Right lobe of liver (tissue), 6 donors: ENCODE measurements at regions not wholly inside any gene's neighbourhood (a gene's known extent, or its start where the extent isn't known, plus 50 kb on each side); places are given as distances from the start of the nearest gene placed in this dataset.

Experiments
- ATAC-seq, 4 donors: fragments of 200-7000 bp; cut with Tn5 transposase; one replicate each; pipeline ENCODE4 v1.9.1; 2020; ENCODE audit warnings: mild to moderate bottlenecking in 4 of 4, moderate library complexity in 4 of 4
- DNase-seq, 3 donors: peaks; one replicate each; pipeline ENCODE4 v3.0.0-alpha.2; 2020
- H3K27ac ChIP-seq, 3 donors: fragments of 200-600 bp; one replicate each; pipeline ENCODE4 v1.8.0; 2022
- H3K27me3 ChIP-seq, 2 donors: fragments of 200-600 bp; one replicate each; pipeline ENCODE4 v1.8.0; 2022
- H3K36me3 ChIP-seq, 4 donors: fragments of 200-600 bp; sonication (generic) in 1 of 4; one replicate each; pipeline versions ENCODE4 v1.5.1 to v1.8.0; 2017 to 2022; ENCODE audit warnings: control low read depth in 1 of 4
- H3K4me1 ChIP-seq, 4 donors: fragments of 200-600 bp; sonication (generic) in 1 of 4; one replicate each; pipeline versions ENCODE4 v1.5.1 to v1.8.0; 2017 to 2022; ENCODE audit warnings: control low read depth in 1 of 4
- H3K4me3 ChIP-seq, 3 donors: fragments of 200-600 bp; one replicate each; pipeline ENCODE4 v1.8.0; 2022
- H3K9me3 ChIP-seq, 4 donors: fragments of 200-600 bp; sonication (generic) in 1 of 4; one replicate each; pipeline versions ENCODE4 v1.5.1 to v1.8.0; 2017 to 2022; ENCODE audit warnings: control low read depth in 1 of 4
- POLR2A ChIP-seq: fragments of 450-650 bp; IDR thresholded peaks from one replicate; pipeline ENCODE4 v1.6.1; 2017; ENCODE audit warnings: antibody characterized with exemption, mild to moderate bottlenecking
- WGBS: methylation state at CpG from one replicate; pipeline ENCODE4 v1.1.6; 2018; ENCODE audit warnings: low coverage, low lambda C conversion rate; ENCODE audit not compliant: insufficient coverage; ENCODE audit errors: missing lambda C conversion rate; 5-methylcytosine and 5-hydroxymethylcytosine counted together
- intact Hi-C, 2 donors: fragments of 100-400 bp; cut with DNase I; formaldehyde crosslinking; loops; one replicate each; pipeline versions ENCODE4 v1.11.2 to v1.14.1; 2022
- TF ChIP-seq, protein P1 (sequence below), 4 donors: fragments of 200-600 bp in 3 of 4; fragments of 450-650 bp in 1 of 4; IDR thresholded peaks; one replicate each; pipeline versions ENCODE4 v1.5.1 to v1.8.0; 2016 to 2022; ENCODE audit warnings: antibody characterized with exemption in 4 of 4, mild to moderate bottlenecking in 2 of 4
- donor health status: DM: no; HTN: yes; CAD: no.
- donor health status: DM: no; HTN: no; CAD: no.
- donor health status: DM: no; HTN: no; CAD: no.
- donor health status: DM: no; HTN: yes; CAD: no.
- donor health status: DM: no; HTN: yes; CAD: no.

DNA sequence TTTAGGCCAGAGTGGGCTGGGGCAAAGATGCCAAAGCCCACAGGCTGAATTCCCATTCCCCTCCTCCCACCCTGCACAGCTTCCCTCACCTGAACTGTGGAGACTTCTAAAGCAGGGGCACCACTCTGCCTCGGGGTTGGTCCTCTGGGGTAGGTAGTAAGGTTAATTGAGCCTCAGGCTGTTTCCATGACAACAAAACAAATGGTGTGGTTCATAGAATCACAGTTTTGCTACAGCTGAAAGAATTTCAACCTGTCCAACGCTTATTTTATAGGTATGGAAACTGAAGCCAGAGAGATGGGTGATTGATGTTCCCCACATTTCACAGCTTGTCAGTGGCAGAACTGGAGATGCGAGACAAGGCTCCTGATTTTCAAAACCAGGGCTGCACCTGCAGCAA, 109.5 kb downstream of the SNX19 start:
- ATAC-seq (no peak), DNase-seq (no peak)
- TF ChIP-seq POLR2A, result no peak
- TF ChIP-seq, protein P1, sequence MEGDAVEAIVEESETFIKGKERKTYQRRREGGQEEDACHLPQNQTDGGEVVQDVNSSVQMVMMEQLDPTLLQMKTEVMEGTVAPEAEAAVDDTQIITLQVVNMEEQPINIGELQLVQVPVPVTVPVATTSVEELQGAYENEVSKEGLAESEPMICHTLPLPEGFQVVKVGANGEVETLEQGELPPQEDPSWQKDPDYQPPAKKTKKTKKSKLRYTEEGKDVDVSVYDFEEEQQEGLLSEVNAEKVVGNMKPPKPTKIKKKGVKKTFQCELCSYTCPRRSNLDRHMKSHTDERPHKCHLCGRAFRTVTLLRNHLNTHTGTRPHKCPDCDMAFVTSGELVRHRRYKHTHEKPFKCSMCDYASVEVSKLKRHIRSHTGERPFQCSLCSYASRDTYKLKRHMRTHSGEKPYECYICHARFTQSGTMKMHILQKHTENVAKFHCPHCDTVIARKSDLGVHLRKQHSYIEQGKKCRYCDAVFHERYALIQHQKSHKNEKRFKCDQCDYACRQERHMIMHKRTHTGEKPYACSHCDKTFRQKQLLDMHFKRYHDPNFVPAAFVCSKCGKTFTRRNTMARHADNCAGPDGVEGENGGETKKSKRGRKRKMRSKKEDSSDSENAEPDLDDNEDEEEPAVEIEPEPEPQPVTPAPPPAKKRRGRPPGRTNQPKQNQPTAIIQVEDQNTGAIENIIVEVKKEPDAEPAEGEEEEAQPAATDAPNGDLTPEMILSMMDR (IDR thresholded peaks at IDR 0.05), result no peak
- Histone ChIP-seq H3K27me3 (no peaks in the 10 kb centered on the region), H3K9me3 (no peaks in the 10 kb centered on the region), H3K4me3 (no peak overlapping the region), H3K36me3 (no peaks in the 10 kb centered on the region), H3K4me1 (no peaks in the 10 kb centered on the region), H3K27ac (no peak overlapping the region)
- 30% methylated on average over 1 of the region's 3 CpGs for WGBS
- intact Hi-C loops, result no loop called here

DNA sequence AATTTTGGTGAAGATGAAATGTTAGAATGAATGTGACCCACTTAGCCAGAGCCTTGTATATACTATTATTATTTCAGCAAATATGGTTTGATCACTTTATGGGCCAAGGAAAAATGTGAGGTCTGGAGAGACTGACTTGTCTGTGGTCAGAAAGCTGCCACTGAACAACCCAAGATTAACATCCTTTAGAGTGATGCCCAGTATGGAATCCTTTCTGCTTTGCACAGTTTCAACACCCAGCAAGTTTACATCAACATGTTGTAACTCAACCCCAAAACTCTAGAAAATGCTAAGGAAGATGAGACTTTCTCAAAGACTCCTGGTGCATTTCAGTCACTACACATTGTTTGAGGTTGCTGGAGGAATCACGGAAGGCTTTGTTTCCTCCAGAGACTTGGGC, 107.7 kb downstream of the SNX19 start:
- ATAC-seq (no peak), DNase-seq (no peak)
- no peak for TF ChIP-seq POLR2A
- TF ChIP-seq, protein P1 (IDR thresholded peaks at IDR 0.05), result no peak
- Histone ChIP-seq H3K9me3 (no peaks in the 10 kb centered on the region), H3K4me1 (no peaks in the 10 kb centered on the region), H3K4me3 (no peak overlapping the region), H3K27ac (no peak overlapping the region), H3K36me3 (no peaks in the 10 kb centered on the region), H3K27me3 (no peaks in the 10 kb centered on the region)
- 75% methylated on average over 1 of the region's 1 CpG for WGBS
- intact Hi-C loops, result no loop called here

DNA sequence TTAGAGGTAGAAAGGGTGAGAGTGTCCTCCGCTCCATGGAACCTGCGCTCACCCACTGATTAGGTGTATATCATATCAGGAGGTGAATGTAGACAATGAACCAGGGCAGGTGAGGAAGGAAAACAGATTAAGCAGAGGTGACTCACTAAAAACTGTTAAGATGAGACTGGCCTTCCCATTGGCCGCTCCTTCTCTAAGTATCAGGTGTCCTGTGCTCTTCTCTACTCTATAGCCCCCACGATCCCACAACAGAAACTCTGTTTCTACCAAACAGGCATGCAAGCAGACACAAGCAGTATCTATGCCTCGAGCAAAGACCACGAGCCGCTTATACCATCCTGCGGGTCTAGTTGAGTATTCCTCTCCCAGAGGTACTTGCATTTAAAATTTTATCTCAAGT, 103.1 kb downstream of the SNX19 start:
- no peak overlapping the region for H3K27ac ChIP-seq
- H3K4me3 ChIP-seq, result no peak overlapping the region
- TF ChIP-seq POLR2A, result no peak
- TF ChIP-seq, protein P1 (IDR thresholded peaks at IDR 0.05), result no peak
- no peaks in the 10 kb centered on the region for H3K4me1 ChIP-seq
- DNase-seq (no peak), ATAC-seq (no peak)
- no peaks in the 10 kb centered on the region for H3K27me3 ChIP-seq
- H3K36me3 ChIP-seq, result no peaks in the 10 kb centered on the region
- no peaks in the 10 kb centered on the region for H3K9me3 ChIP-seq
- intact Hi-C loops, result no loop called here
- WGBS, result 65% methylated on average over 8 of the region's 8 CpGs

DNA sequence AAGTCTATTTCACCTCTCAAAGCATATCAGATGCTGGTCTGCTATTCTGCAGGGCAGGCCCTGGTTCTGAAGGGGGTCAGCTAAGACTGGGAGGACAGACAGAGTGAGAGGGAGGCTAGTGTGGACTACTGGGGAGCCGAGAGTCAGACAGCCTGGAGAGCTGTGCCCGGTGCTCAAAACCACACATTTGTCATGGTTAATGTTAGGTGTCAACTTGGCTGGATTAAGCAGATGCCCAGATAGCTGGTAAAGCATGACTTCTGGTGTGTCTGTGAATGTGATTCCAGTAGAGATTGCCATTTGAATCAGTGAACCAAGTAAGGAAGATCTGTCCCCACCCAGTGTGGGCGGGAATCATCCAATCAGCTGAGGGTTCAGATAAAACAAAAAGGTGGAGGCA, 102.6 kb downstream of the SNX19 start:
- DNase-seq (no peak), ATAC-seq (no peak)
- Histone ChIP-seq H3K9me3 (no peaks in the 10 kb centered on the region), H3K4me1 (no peaks in the 10 kb centered on the region), H3K4me3 (no peak overlapping the region), H3K36me3 (no peaks in the 10 kb centered on the region), H3K27me3 (no peaks in the 10 kb centered on the region), H3K27ac (no peak overlapping the region)
- 41% methylated on average over 3 of the region's 3 CpGs for WGBS
- intact Hi-C loops, result no loop called here
- TF ChIP-seq, protein P1 (IDR thresholded peaks at IDR 0.05), result no peak
- TF ChIP-seq POLR2A, result no peak

DNA sequence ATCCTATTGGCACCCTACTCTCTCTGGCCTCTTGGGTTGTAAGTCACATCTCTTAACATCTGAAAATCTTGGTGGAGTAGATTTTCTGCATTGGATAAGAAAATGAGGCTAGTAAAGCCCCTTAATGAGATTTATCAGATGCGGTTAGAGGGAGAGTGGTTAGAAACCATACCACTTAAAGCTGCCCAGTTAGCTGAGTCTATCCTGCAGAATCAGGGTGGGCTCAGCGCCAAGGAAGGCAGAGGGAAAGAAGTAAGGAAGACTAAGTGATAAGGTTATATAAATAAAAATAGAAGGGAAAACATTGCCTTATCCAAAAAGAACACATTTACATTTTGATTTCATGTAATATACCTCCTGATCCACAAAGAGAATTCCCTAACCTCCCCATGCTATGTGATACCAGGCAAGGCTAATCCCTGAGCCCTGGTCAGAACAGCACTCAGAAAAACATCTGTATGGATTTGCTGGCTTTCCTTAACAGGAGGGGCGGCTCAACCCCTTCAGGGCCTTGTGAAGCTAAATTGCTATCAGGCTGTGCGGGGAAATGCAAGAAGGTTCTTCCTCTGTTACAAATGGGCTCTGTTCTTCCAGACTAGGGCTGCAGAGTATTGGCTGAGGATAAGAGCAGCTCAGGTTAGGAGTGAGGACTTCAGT, 101.7 kb downstream of the SNX19 start:
- Histone ChIP-seq H3K27ac (no peak overlapping the region), H3K4me1 (no peaks in the 10 kb centered on the region), H3K36me3 (no peaks in the 10 kb centered on the region), H3K9me3 (no peaks in the 10 kb centered on the region), H3K4me3 (no peak overlapping the region), H3K27me3 (no peaks in the 10 kb centered on the region)
- intact Hi-C loops, result no loop called here
- no peak for DNase-seq
- 48% methylated on average over 4 of the region's 4 CpGs for WGBS
- ATAC-seq, result no peak
- TF ChIP-seq, protein P1 (IDR thresholded peaks at IDR 0.05), result no peak
- no peak for TF ChIP-seq POLR2A
